Adipocyte (in vitro differentiated cells): ENCODE measurements at regions not wholly inside any gene's neighbourhood (a gene's known extent, or its start where the extent isn't known, plus 50 kb on each side); places are given as distances from the start of the nearest gene placed in this dataset.
A peak's percentile ranks its signal among the peaks of the same experiment; 100 is the strongest.
"Not testable (repeated sequence)": the region's sequence is repeated elsewhere in the genome, so short reads cannot be mapped to it uniquely, and the experiment has no call there.

Source experiments
- DNase-seq: peaks from one replicate; pipeline ENCODE4 v3.0.0-alpha.2; 2015; ENCODE audit warnings: low read depth
- H3K27me3 ChIP-seq: replicated peaks from 2 replicates; pipeline ENCODE4 v1.7.0; 2013; ENCODE audit warnings: mild to moderate bottlenecking, low read length, moderate library complexity; ENCODE audit not compliant: control insufficient read depth, insufficient read depth
- H3K36me3 ChIP-seq: 2 replicates; pipeline ENCODE4 v1.7.0; 2013; ENCODE audit warnings: low read length, mild to moderate bottlenecking, moderate library complexity; ENCODE audit not compliant: control insufficient read depth, insufficient read depth, severe bottlenecking
- H3K4me1 ChIP-seq: 2 replicates; pipeline ENCODE4 v1.7.0; 2013; ENCODE audit warnings: mild to moderate bottlenecking, low read length, moderate library complexity; ENCODE audit not compliant: control insufficient read depth, insufficient read depth
- H3K4me3 ChIP-seq: 2 replicates; pipeline ENCODE4 v1.7.0; 2013; ENCODE audit warnings: mild to moderate bottlenecking, low read length, moderate library complexity
- H3K9ac ChIP-seq: 2 replicates; pipeline ENCODE4 v1.7.0; 2013; ENCODE audit warnings: mild to moderate bottlenecking, low read length, moderate library complexity
- H3K9me3 ChIP-seq: 2 replicates; pipeline ENCODE4 v1.7.0; 2013; ENCODE audit warnings: mild to moderate bottlenecking, low read length, moderate library complexity; ENCODE audit not compliant: control insufficient read depth

- H3K4me1 ChIP-seq, result peaks cover 21% of the 10 kb centered on the region
- not testable (repeated sequence) for H3K36me3 ChIP-seq, H3K4me3 ChIP-seq, H3K27me3 ChIP-seq, DNase-seq, H3K9ac ChIP-seq, H3K9me3 ChIP-seq
Measured at GRCh38 chr16:29175411-29176153, 190.7 kb downstream of the LAT start.

GRCh38 chr16:29173371-29174305 lies 188.8 kb downstream of the LAT start:
- H3K4me3 ChIP-seq, H3K9ac ChIP-seq, H3K36me3 ChIP-seq, H3K27me3 ChIP-seq, DNase-seq, H3K9me3 ChIP-seq: not testable (repeated sequence)
- peaks cover 11% of the 10 kb centered on the region for H3K4me1 ChIP-seq

- not testable (repeated sequence) for H3K9me3 ChIP-seq, H3K9ac ChIP-seq
Measured at GRCh38 chr16:29172098-29172724, 187.4 kb downstream of the LAT start.

GRCh38 chr16:29171296-29171695 lies 186.4 kb downstream of the LAT start:
- not testable (repeated sequence) for H3K36me3 ChIP-seq, H3K9ac ChIP-seq, H3K9me3 ChIP-seq, H3K4me1 ChIP-seq, H3K27me3 ChIP-seq, DNase-seq, H3K4me3 ChIP-seq

More at GRCh38 chr16:29172098-29172724, 187.4 kb downstream of the LAT start:
- not testable (repeated sequence) for H3K4me1 ChIP-seq, DNase-seq, H3K4me3 ChIP-seq, H3K27me3 ChIP-seq, H3K36me3 ChIP-seq

GRCh38 chr16:29170393-29171119 lies 185.7 kb downstream of the LAT start:
- not testable (repeated sequence) for DNase-seq, H3K27me3 ChIP-seq, H3K4me3 ChIP-seq, H3K9ac ChIP-seq, H3K4me1 ChIP-seq, H3K36me3 ChIP-seq, H3K9me3 ChIP-seq

GRCh38 chr16:29169295-29169994 lies 184.6 kb downstream of the LAT start:
- not testable (repeated sequence) for H3K9ac ChIP-seq, H3K36me3 ChIP-seq, H3K27me3 ChIP-seq, H3K4me3 ChIP-seq, H3K4me1 ChIP-seq, H3K9me3 ChIP-seq
- peak; percentile 3 for DNase-seq

GRCh38 chr16:29168515-29169259 lies 183.8 kb downstream of the LAT start:
- not testable (repeated sequence) for H3K9me3 ChIP-seq

GRCh38 chr16:29164442-29165089 lies 179.7 kb downstream of the LAT start:
- not testable (repeated sequence) for H3K9ac ChIP-seq, H3K27me3 ChIP-seq, DNase-seq, H3K9me3 ChIP-seq, H3K36me3 ChIP-seq, H3K4me3 ChIP-seq, H3K4me1 ChIP-seq

More at GRCh38 chr16:29168515-29169259, 183.8 kb downstream of the LAT start:
- H3K4me1 ChIP-seq, H3K36me3 ChIP-seq, H3K4me3 ChIP-seq, H3K9ac ChIP-seq, H3K27me3 ChIP-seq, DNase-seq: not testable (repeated sequence)

- not testable (repeated sequence) for H3K36me3 ChIP-seq, DNase-seq, H3K9me3 ChIP-seq, H3K27me3 ChIP-seq, H3K9ac ChIP-seq, H3K4me3 ChIP-seq
- H3K4me1 ChIP-seq, result peaks cover 15% of the 10 kb centered on the region
Measured at GRCh38 chr16:29160171-29160570, 175.3 kb downstream of the LAT start.

GRCh38 chr16:29159603-29160002 lies 174.8 kb downstream of the LAT start:
- peaks cover 15% of the 10 kb centered on the region for H3K4me1 ChIP-seq
- H3K36me3 ChIP-seq, H3K9me3 ChIP-seq, H3K9ac ChIP-seq, DNase-seq, H3K4me3 ChIP-seq, H3K27me3 ChIP-seq: not testable (repeated sequence)
